ENCODE measurements at regions not wholly inside any gene's neighbourhood (a gene's known extent, or its start where the extent isn't known, plus 50 kb on each side); places are given as distances from the start of the nearest gene placed in this dataset.

- TF ChIP-seq CTCF (IDR thresholded peaks at IDR 0.05) (no peak), EP300 (IDR thresholded peaks at IDR 0.05) (no peak), POLR2A (IDR thresholded peaks at IDR 0.05) (no peak)
Measured at GRCh38 chr2:158882297-158882696, 86.1 kb upstream of the TANC1 start.
